ENCODE measurements at regions not wholly inside any gene's neighbourhood (a gene's known extent, or its start where the extent isn't known, plus 50 kb on each side); places are given as distances from the start of the nearest gene placed in this dataset.

GRCh38 chr6:81978230-81978629 lies 225.7 kb upstream of the TENT5A start:
- no peak overlapping the region for H3K4me3 ChIP-seq (ENCODE audit: low read depth, low read length)
- no peak for TF ChIP-seq CTCF (conservative IDR thresholded peaks at IDR 0.05; ENCODE audit: low read depth, low read length)
- no peak for DNase-seq (ENCODE audit: low read depth)

- TF ChIP-seq CTCF (conservative IDR thresholded peaks at IDR 0.05; ENCODE audit: low read depth, low read length), result no peak
- DNase-seq (ENCODE audit: low read depth), result peak; percentile 67
- H3K4me3 ChIP-seq (ENCODE audit: low read depth, low read length), result no peak overlapping the region
Measured at GRCh38 chr6:81977486-81977885, 225.0 kb upstream of the TENT5A start.

GRCh38 chr6:81969814-81970213 lies 217.3 kb upstream of the TENT5A start:
- no peak overlapping the region for H3K4me3 ChIP-seq (ENCODE audit: low read depth, low read length)
- DNase-seq (ENCODE audit: low read depth), result no peak
- TF ChIP-seq CTCF (conservative IDR thresholded peaks at IDR 0.05; ENCODE audit: low read depth, low read length), result no peak

GRCh38 chr6:81969011-81969410 lies 216.5 kb upstream of the TENT5A start:
- TF ChIP-seq CTCF (conservative IDR thresholded peaks at IDR 0.05; ENCODE audit: low read depth, low read length), result no peak
- no peak overlapping the region for H3K4me3 ChIP-seq (ENCODE audit: low read depth, low read length)
- DNase-seq (ENCODE audit: low read depth), result no peak

GRCh38 chr6:81966968-81967367 lies 214.5 kb upstream of the TENT5A start:
- no peak overlapping the region for H3K4me3 ChIP-seq (ENCODE audit: low read depth, low read length)
- no peak for TF ChIP-seq CTCF (conservative IDR thresholded peaks at IDR 0.05; ENCODE audit: low read depth, low read length)
- no peak for DNase-seq (ENCODE audit: low read depth)

- no peak overlapping the region for H3K4me3 ChIP-seq (ENCODE audit: low read depth, low read length)
- peak; percentile 35 for DNase-seq (ENCODE audit: low read depth)
- no peak for TF ChIP-seq CTCF (conservative IDR thresholded peaks at IDR 0.05; ENCODE audit: low read depth, low read length)
Measured at GRCh38 chr6:81962198-81962597, 209.7 kb upstream of the TENT5A start.

- no peak overlapping the region for H3K4me3 ChIP-seq (ENCODE audit: low read depth, low read length)
- DNase-seq (ENCODE audit: low read depth), result peak; percentile 29
- TF ChIP-seq CTCF (conservative IDR thresholded peaks at IDR 0.05; ENCODE audit: low read depth, low read length), result no peak
Measured at GRCh38 chr6:81950877-81951276, 198.4 kb upstream of the TENT5A start.
